K562 (cell line): ENCODE measurements at regions not wholly inside any gene's neighbourhood (a gene's known extent, or its start where the extent isn't known, plus 50 kb on each side); places are given as distances from the start of the nearest gene placed in this dataset.

Experiments used
- ARID2 ChIP-seq: fragments of 450-650 bp; IDR thresholded peaks from 2 replicates; pipeline ENCODE4 v1.6.1; 2017; ENCODE audit warnings: antibody characterized with exemption, mild to moderate bottlenecking
- CBX3 ChIP-seq, 2 experiments: IDR thresholded peaks; 1 replicate in 1 of 2; 2 replicates in 1 of 2; pipeline ENCODE4 v1.6.1; 2012; ENCODE audit warnings: inconsistent platforms in 2 of 2, low read length in 2 of 2, borderline replicate concordance in 1 of 2, control low read depth in 1 of 2
- CC2D1A ChIP-seq: fragments of 450-650 bp; IDR thresholded peaks from 2 replicates; pipeline ENCODE4 v1.6.1; 2017; ENCODE audit warnings: mild to moderate bottlenecking
- GATAD2B ChIP-seq: fragments of 450-650 bp; IDR thresholded peaks from 2 replicates; pipeline ENCODE4 v1.6.1; 2017; ENCODE audit warnings: mild to moderate bottlenecking, borderline replicate concordance
- HEY1 ChIP-seq: fragments of 250-450 bp; sonication (Bioruptor Pico); IDR thresholded peaks from 2 replicates; pipeline ENCODE4 v1.5.0; 2020; ENCODE audit warnings: mild to moderate bottlenecking, moderate library complexity, borderline replicate concordance
- HSF4 ChIP-seq: fragments of 250-450 bp; sonication (Bioruptor Pico); IDR thresholded peaks from 2 replicates; pipeline ENCODE4 v2.1.2; 2022; ENCODE audit warnings: mild to moderate bottlenecking, moderate library complexity, borderline replicate concordance
- MBD2 ChIP-seq: sonication (generic); IDR thresholded peaks from 2 replicates; pipeline ENCODE4 v1.6.1; 2016; ENCODE audit warnings: low read depth, borderline replicate concordance
- MTF1 ChIP-seq: fragments of 250-450 bp; sonication (Bioruptor Pico); IDR thresholded peaks from 2 replicates; pipeline ENCODE4 v1.9.0; 2021; ENCODE audit warnings: moderate library complexity, mild to moderate bottlenecking, inconsistent platforms, borderline replicate concordance
- NR3C1 ChIP-seq: sonication (generic); formaldehyde crosslinking; IDR thresholded peaks from 2 replicates; pipeline ENCODE4 v1.8.1; 2022; ENCODE audit warnings: missing genetic modification reagents
- RCOR1 ChIP-seq, 2 experiments: IDR thresholded peaks; 2 replicates each; pipeline ENCODE4 v1.6.1; 2012; ENCODE audit warnings: low read depth in 2 of 2, low read length in 2 of 2, borderline replicate concordance in 1 of 2, improper control_type of control experiment in 1 of 2
- SMAD1 ChIP-seq: fragments of 150-350 bp; IDR thresholded peaks from 2 replicates; pipeline ENCODE4 v1.6.1; 2014; ENCODE audit warnings: low read length, low read depth; ENCODE audit not compliant: partially characterized antibody
- TEAD2 ChIP-seq: fragments of 450-650 bp; IDR thresholded peaks from 2 replicates; pipeline ENCODE4 v1.6.1; 2016; ENCODE audit warnings: missing genetic modification characterization, control low read depth, missing compliant biosample characterization
- ZC3H8 ChIP-seq: fragments of 450-650 bp; IDR thresholded peaks from 2 replicates; pipeline ENCODE4 v1.6.1; 2017
- ZNF224 ChIP-seq: sonication (generic); formaldehyde crosslinking; IDR thresholded peaks from 2 replicates; pipeline ENCODE4 v1.8.0; 2022; ENCODE audit warnings: mild to moderate bottlenecking, missing genetic modification reagents
- ZNF280B ChIP-seq: fragments of 250-450 bp; sonication (Bioruptor Pico); IDR thresholded peaks from 2 replicates; pipeline ENCODE4 v1.5.1; 2021; ENCODE audit warnings: mild to moderate bottlenecking
- ZSCAN29 ChIP-seq: fragments of 450-650 bp; IDR thresholded peaks from 2 replicates; pipeline ENCODE4 v1.6.1; 2017
- TF ChIP-seq, protein P1 (sequence below): fragments of 250-450 bp; sonication (Bioruptor Pico); IDR thresholded peaks from 2 replicates; pipeline ENCODE4 v1.8.0; 2021; ENCODE audit warnings: moderate library complexity, mild to moderate bottlenecking, inconsistent platforms
- TF ChIP-seq, protein P2 (sequence below), 3 experiments: IDR thresholded peaks in 2 of 3; conservative IDR thresholded peaks in 1 of 3; 2 replicates each; pipeline ENCODE4 v1.5.1; 2011 to 2012; ENCODE audit warnings: low read length in 3 of 3, mild to moderate bottlenecking in 3 of 3, control low read depth in 2 of 3, improper control_type of control experiment in 1 of 3, inconsistent platforms in 1 of 3, low read depth in 1 of 3, mixed read lengths in 1 of 3, moderate library complexity in 1 of 3; ENCODE audit not compliant: insufficient read depth in 2 of 3
- TF ChIP-seq, protein P3 (sequence below): fragments of 450-650 bp; IDR thresholded peaks from 2 replicates; pipeline ENCODE4 v1.6.1; 2017; ENCODE audit warnings: antibody characterized with exemption, mild to moderate bottlenecking
- TF ChIP-seq, protein P4 (sequence below): fragments of 450-650 bp; formaldehyde crosslinking; IDR thresholded peaks from 2 replicates; pipeline ENCODE4 v1.4.0; 2020; ENCODE audit warnings: mild to moderate bottlenecking

- TF ChIP-seq, protein P1, sequence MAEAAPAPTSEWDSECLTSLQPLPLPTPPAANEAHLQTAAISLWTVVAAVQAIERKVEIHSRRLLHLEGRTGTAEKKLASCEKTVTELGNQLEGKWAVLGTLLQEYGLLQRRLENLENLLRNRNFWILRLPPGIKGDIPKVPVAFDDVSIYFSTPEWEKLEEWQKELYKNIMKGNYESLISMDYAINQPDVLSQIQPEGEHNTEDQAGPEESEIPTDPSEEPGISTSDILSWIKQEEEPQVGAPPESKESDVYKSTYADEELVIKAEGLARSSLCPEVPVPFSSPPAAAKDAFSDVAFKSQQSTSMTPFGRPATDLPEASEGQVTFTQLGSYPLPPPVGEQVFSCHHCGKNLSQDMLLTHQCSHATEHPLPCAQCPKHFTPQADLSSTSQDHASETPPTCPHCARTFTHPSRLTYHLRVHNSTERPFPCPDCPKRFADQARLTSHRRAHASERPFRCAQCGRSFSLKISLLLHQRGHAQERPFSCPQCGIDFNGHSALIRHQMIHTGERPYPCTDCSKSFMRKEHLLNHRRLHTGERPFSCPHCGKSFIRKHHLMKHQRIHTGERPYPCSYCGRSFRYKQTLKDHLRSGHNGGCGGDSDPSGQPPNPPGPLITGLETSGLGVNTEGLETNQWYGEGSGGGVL (CRISPR knock-in tag) = no peak
- TF ChIP-seq ZSCAN29 = no peak
- no peak for TF ChIP-seq MBD2
- TF ChIP-seq, protein P2, sequence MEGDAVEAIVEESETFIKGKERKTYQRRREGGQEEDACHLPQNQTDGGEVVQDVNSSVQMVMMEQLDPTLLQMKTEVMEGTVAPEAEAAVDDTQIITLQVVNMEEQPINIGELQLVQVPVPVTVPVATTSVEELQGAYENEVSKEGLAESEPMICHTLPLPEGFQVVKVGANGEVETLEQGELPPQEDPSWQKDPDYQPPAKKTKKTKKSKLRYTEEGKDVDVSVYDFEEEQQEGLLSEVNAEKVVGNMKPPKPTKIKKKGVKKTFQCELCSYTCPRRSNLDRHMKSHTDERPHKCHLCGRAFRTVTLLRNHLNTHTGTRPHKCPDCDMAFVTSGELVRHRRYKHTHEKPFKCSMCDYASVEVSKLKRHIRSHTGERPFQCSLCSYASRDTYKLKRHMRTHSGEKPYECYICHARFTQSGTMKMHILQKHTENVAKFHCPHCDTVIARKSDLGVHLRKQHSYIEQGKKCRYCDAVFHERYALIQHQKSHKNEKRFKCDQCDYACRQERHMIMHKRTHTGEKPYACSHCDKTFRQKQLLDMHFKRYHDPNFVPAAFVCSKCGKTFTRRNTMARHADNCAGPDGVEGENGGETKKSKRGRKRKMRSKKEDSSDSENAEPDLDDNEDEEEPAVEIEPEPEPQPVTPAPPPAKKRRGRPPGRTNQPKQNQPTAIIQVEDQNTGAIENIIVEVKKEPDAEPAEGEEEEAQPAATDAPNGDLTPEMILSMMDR (IDR thresholded peaks at IDR 0.05 in 2 of 3, conservative IDR thresholded peaks at IDR 0.05 in 1 of 3; ENCODE audit: insufficient read depth in 2 of 3, low read depth in 1 of 3, low read length in 3 of 3) = peak; percentile 85 to 89 (median 88)
- TF ChIP-seq ZNF280B (CRISPR knock-in tag) = no peak
- TF ChIP-seq NR3C1 (CRISPR knock-in tag) = no peak
- TF ChIP-seq SMAD1 = no peak
- no peak for TF ChIP-seq CBX3 (IDR thresholded peaks at IDR 0.05; ENCODE audit: borderline replicate concordance in 1 of 2, low read length in 2 of 2)
- TF ChIP-seq ARID2 = peak; percentile 87
- TF ChIP-seq RCOR1 (IDR thresholded peaks at IDR 0.05; ENCODE audit: borderline replicate concordance in 1 of 2, low read depth in 2 of 2, low read length in 2 of 2) = 0 out of 4 replicates have a peak, but pooled peaks of 1 of the 2 experiments have one; percentile 31
- TF ChIP-seq TEAD2 = no peak
- TF ChIP-seq ZNF224 (CRISPR knock-in tag) = no peak
- TF ChIP-seq HEY1 (CRISPR knock-in tag) = no peak
- TF ChIP-seq, protein P3, sequence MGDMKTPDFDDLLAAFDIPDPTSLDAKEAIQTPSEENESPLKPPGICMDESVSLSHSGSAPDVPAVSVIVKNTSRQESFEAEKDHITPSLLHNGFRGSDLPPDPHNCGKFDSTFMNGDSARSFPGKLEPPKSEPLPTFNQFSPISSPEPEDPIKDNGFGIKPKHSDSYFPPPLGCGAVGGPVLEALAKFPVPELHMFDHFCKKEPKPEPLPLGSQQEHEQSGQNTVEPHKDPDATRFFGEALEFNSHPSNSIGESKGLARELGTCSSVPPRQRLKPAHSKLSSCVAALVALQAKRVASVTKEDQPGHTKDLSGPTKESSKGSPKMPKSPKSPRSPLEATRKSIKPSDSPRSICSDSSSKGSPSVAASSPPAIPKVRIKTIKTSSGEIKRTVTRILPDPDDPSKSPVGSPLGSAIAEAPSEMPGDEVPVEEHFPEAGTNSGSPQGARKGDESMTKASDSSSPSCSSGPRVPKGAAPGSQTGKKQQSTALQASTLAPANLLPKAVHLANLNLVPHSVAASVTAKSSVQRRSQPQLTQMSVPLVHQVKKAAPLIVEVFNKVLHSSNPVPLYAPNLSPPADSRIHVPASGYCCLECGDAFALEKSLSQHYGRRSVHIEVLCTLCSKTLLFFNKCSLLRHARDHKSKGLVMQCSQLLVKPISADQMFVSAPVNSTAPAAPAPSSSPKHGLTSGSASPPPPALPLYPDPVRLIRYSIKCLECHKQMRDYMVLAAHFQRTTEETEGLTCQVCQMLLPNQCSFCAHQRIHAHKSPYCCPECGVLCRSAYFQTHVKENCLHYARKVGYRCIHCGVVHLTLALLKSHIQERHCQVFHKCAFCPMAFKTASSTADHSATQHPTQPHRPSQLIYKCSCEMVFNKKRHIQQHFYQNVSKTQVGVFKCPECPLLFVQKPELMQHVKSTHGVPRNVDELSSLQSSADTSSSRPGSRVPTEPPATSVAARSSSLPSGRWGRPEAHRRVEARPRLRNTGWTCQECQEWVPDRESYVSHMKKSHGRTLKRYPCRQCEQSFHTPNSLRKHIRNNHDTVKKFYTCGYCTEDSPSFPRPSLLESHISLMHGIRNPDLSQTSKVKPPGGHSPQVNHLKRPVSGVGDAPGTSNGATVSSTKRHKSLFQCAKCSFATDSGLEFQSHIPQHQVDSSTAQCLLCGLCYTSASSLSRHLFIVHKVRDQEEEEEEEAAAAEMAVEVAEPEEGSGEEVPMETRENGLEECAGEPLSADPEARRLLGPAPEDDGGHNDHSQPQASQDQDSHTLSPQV = peak; percentile 73
- TF ChIP-seq MTF1 (CRISPR knock-in tag) = no peak
- no peak for TF ChIP-seq ZC3H8
- TF ChIP-seq CC2D1A = 0 out of 2 replicates have a peak, but pooled peaks have one; percentile 31
- TF ChIP-seq, protein P4, sequence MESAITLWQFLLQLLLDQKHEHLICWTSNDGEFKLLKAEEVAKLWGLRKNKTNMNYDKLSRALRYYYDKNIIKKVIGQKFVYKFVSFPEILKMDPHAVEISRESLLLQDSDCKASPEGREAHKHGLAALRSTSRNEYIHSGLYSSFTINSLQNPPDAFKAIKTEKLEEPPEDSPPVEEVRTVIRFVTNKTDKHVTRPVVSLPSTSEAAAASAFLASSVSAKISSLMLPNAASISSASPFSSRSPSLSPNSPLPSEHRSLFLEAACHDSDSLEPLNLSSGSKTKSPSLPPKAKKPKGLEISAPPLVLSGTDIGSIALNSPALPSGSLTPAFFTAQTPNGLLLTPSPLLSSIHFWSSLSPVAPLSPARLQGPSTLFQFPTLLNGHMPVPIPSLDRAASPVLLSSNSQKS (CRISPR knock-in tag) = no peak
- no peak for TF ChIP-seq GATAD2B
- no peak for TF ChIP-seq HSF4 (CRISPR knock-in tag)
Measured at GRCh38 chr17:33949100-33949499, 306.0 kb upstream of the CCL2 start (continued).
